ENCODE measurements at regions not wholly inside any gene's neighbourhood (a gene's known extent, or its start where the extent isn't known, plus 50 kb on each side); places are given as distances from the start of the nearest gene placed in this dataset.
"Not testable (repeated sequence)": the region's sequence is repeated elsewhere in the genome, so short reads cannot be mapped to it uniquely, and the experiment has no call there.

GRCh38 chr1:59199147-59199546 lies 97.7 kb upstream of the FGGY start:
- no peak for DNase-seq (ENCODE audit: low read depth, low spot score)
- H3K9ac ChIP-seq (ENCODE audit: insufficient read length, low read depth): no peak overlapping the region
- no peak for TF ChIP-seq YY1 (IDR thresholded peaks at IDR 0.05; ENCODE audit: insufficient read depth, insufficient read length)
- TF ChIP-seq ZNF274 (IDR thresholded peaks at IDR 0.05; ENCODE audit: low read depth, low read length): no peak
- TF ChIP-seq SUZ12 (IDR thresholded peaks at IDR 0.05; ENCODE audit: extremely low read depth, insufficient read depth, insufficient read length): no peak
- no peaks in the 10 kb centered on the region for H3K36me3 ChIP-seq (ENCODE audit: insufficient read depth, insufficient read length, low read length)
- H3K4me1 ChIP-seq (ENCODE audit: insufficient read depth, insufficient read length): no peaks in the 10 kb centered on the region
- H3K9me3 ChIP-seq (ENCODE audit: insufficient read depth, low read length): peaks cover under 1% of the 10 kb centered on the region; the same call in 1 of the 2 replicates
- no peaks in the 10 kb centered on the region for H3K27me3 ChIP-seq (ENCODE audit: insufficient read depth, insufficient read length)
- H3K4me3 ChIP-seq (ENCODE audit: insufficient read length, low read depth): no peak overlapping the region

- Histone ChIP-seq H3K9me3 (ENCODE audit: insufficient read depth, low read length) (0 out of 2 replicates have a peak, but pooled peaks cover 4% of the 10 kb centered on the region), H3K4me3 (ENCODE audit: insufficient read length, low read depth) (no peak overlapping the region)
- TF ChIP-seq YY1 (IDR thresholded peaks at IDR 0.05; ENCODE audit: insufficient read depth, insufficient read length) (no peak), ZNF274 (IDR thresholded peaks at IDR 0.05; ENCODE audit: low read depth, low read length) (no peak), SUZ12 (IDR thresholded peaks at IDR 0.05; ENCODE audit: extremely low read depth, insufficient read depth, insufficient read length) (no peak)
Measured at GRCh38 chr1:59199719-59200376, 97.0 kb upstream of the FGGY start.

GRCh38 chr1:59201341-59201740 lies 95.6 kb upstream of the FGGY start:
- H3K4me1 ChIP-seq (ENCODE audit: insufficient read depth, insufficient read length): peaks cover 2% of the 10 kb centered on the region
- H3K36me3 ChIP-seq (ENCODE audit: insufficient read depth, insufficient read length, low read length): no peaks in the 10 kb centered on the region
- H3K9ac ChIP-seq (ENCODE audit: insufficient read length, low read depth): no peak overlapping the region
- no peak for TF ChIP-seq YY1 (IDR thresholded peaks at IDR 0.05; ENCODE audit: insufficient read depth, insufficient read length)
- no peak for TF ChIP-seq ZNF274 (IDR thresholded peaks at IDR 0.05; ENCODE audit: low read depth, low read length)
- TF ChIP-seq SUZ12 (IDR thresholded peaks at IDR 0.05; ENCODE audit: extremely low read depth, insufficient read depth, insufficient read length): no peak
- H3K27me3 ChIP-seq (ENCODE audit: insufficient read depth, insufficient read length): no peaks in the 10 kb centered on the region
- 0 out of 2 replicates have a peak, but pooled peaks cover 8% of the 10 kb centered on the region for H3K9me3 ChIP-seq (ENCODE audit: insufficient read depth, low read length)
- no peak overlapping the region for H3K4me3 ChIP-seq (ENCODE audit: insufficient read length, low read depth)
- DNase-seq (ENCODE audit: low read depth, low spot score): no peak

More at GRCh38 chr1:59199719-59200376, 97.0 kb upstream of the FGGY start:
- H3K27me3 ChIP-seq (ENCODE audit: insufficient read depth, insufficient read length): no peaks in the 10 kb centered on the region
- no peaks in the 10 kb centered on the region for H3K36me3 ChIP-seq (ENCODE audit: insufficient read depth, insufficient read length, low read length)
- H3K9ac ChIP-seq (ENCODE audit: insufficient read length, low read depth): no peak overlapping the region
- no peak for DNase-seq (ENCODE audit: low read depth, low spot score)
- no peaks in the 10 kb centered on the region for H3K4me1 ChIP-seq (ENCODE audit: insufficient read depth, insufficient read length)

GRCh38 chr1:59202455-59202854 lies 94.4 kb upstream of the FGGY start:
- H3K4me3 ChIP-seq (ENCODE audit: insufficient read length, low read depth): no peak overlapping the region
- no peaks in the 10 kb centered on the region for H3K27me3 ChIP-seq (ENCODE audit: insufficient read depth, insufficient read length)
- no peaks in the 10 kb centered on the region for H3K36me3 ChIP-seq (ENCODE audit: insufficient read depth, insufficient read length, low read length)
- no peak overlapping the region for H3K9ac ChIP-seq (ENCODE audit: insufficient read length, low read depth)
- peaks cover 7% of the 10 kb centered on the region for H3K4me1 ChIP-seq (ENCODE audit: insufficient read depth, insufficient read length)
- no peak for DNase-seq (ENCODE audit: low read depth, low spot score)
- peaks cover 15% of the 10 kb centered on the region; the same call in 1 of the 2 replicates for H3K9me3 ChIP-seq (ENCODE audit: insufficient read depth, low read length)
- no peak for TF ChIP-seq YY1 (IDR thresholded peaks at IDR 0.05; ENCODE audit: insufficient read depth, insufficient read length)

- no peak for DNase-seq (ENCODE audit: low read depth, low spot score)
- peaks cover 7% of the 10 kb centered on the region for H3K4me1 ChIP-seq (ENCODE audit: insufficient read depth, insufficient read length)
- H3K9ac ChIP-seq (ENCODE audit: insufficient read length, low read depth): no peak overlapping the region
- peaks cover 17% of the 10 kb centered on the region; the same call in 1 of the 2 replicates for H3K9me3 ChIP-seq (ENCODE audit: insufficient read depth, low read length)
- H3K36me3 ChIP-seq (ENCODE audit: insufficient read depth, insufficient read length, low read length): no peaks in the 10 kb centered on the region
- no peaks in the 10 kb centered on the region for H3K27me3 ChIP-seq (ENCODE audit: insufficient read depth, insufficient read length)
- no peak overlapping the region for H3K4me3 ChIP-seq (ENCODE audit: insufficient read length, low read depth)
- TF ChIP-seq ZNF274 (IDR thresholded peaks at IDR 0.05; ENCODE audit: low read depth, low read length) (no peak), SUZ12 (IDR thresholded peaks at IDR 0.05; ENCODE audit: extremely low read depth, insufficient read depth, insufficient read length) (no peak), YY1 (IDR thresholded peaks at IDR 0.05; ENCODE audit: insufficient read depth, insufficient read length) (no peak)
Measured at GRCh38 chr1:59204001-59204400, 92.9 kb upstream of the FGGY start.

- not testable (repeated sequence) for H3K9ac ChIP-seq (ENCODE audit: insufficient read length, low read depth); DNase-seq (ENCODE audit: low read depth, low spot score); H3K4me3 ChIP-seq (ENCODE audit: insufficient read length, low read depth); H3K4me1 ChIP-seq (ENCODE audit: insufficient read depth, insufficient read length); H3K27me3 ChIP-seq (ENCODE audit: insufficient read depth, insufficient read length); H3K36me3 ChIP-seq (ENCODE audit: insufficient read depth, insufficient read length, low read length)
- H3K9me3 ChIP-seq (ENCODE audit: insufficient read depth, low read length): peaks cover 17% of the 10 kb centered on the region
Measured at GRCh38 chr1:59206616-59207015, 90.3 kb upstream of the FGGY start.

- not testable (repeated sequence) for H3K4me3 ChIP-seq (ENCODE audit: insufficient read length, low read depth); DNase-seq (ENCODE audit: low read depth, low spot score); H3K36me3 ChIP-seq (ENCODE audit: insufficient read depth, insufficient read length, low read length); H3K9ac ChIP-seq (ENCODE audit: insufficient read length, low read depth); H3K4me1 ChIP-seq (ENCODE audit: insufficient read depth, insufficient read length); H3K27me3 ChIP-seq (ENCODE audit: insufficient read depth, insufficient read length); H3K9me3 ChIP-seq (ENCODE audit: insufficient read depth, low read length)
Measured at GRCh38 chr1:59210430-59210829, 86.5 kb upstream of the FGGY start.

- Histone ChIP-seq H3K9ac (ENCODE audit: insufficient read length, low read depth) (no peak overlapping the region), H3K9me3 (ENCODE audit: insufficient read depth, low read length) (peaks cover 10% of the 10 kb centered on the region), H3K27me3 (ENCODE audit: insufficient read depth, insufficient read length) (no peaks in the 10 kb centered on the region), H3K36me3 (ENCODE audit: insufficient read depth, insufficient read length, low read length) (no peaks in the 10 kb centered on the region), H3K4me1 (ENCODE audit: insufficient read depth, insufficient read length) (no peaks in the 10 kb centered on the region), H3K4me3 (ENCODE audit: insufficient read length, low read depth) (no peak overlapping the region)
- TF ChIP-seq SUZ12 (IDR thresholded peaks at IDR 0.05; ENCODE audit: extremely low read depth, insufficient read depth, insufficient read length) (no peak), YY1 (IDR thresholded peaks at IDR 0.05; ENCODE audit: insufficient read depth, insufficient read length) (no peak), ZNF274 (IDR thresholded peaks at IDR 0.05; ENCODE audit: low read depth, low read length) (no peak)
- no peak for DNase-seq (ENCODE audit: low read depth, low spot score)
Measured at GRCh38 chr1:59212706-59213105, 84.2 kb upstream of the FGGY start.
